ENCODE measurements at regions not wholly inside any gene's neighbourhood (a gene's known extent, or its start where the extent isn't known, plus 50 kb on each side); places are given as distances from the start of the nearest gene placed in this dataset.

GRCh38 chr14:38129192-38129591 lies 78.5 kb upstream of the SSTR1 start:
- Mint-ChIP-seq H3K27me3 (no peaks in the 10 kb centered on the region), H3K9me3 (peaks cover 3% of the 10 kb centered on the region), H3K36me3 (peaks cover 1% of the 10 kb centered on the region), H3K4me3 (no peak overlapping the region), H3K27ac (no peak overlapping the region), H3K4me1 (peaks cover 7% of the 10 kb centered on the region)
- ATAC-seq (ENCODE audit: low read depth) (no peak), DNase-seq (no peak)
- POLR2A ChIA-PET, result no interaction called here

GRCh38 chr14:38129705-38130104 lies 78.0 kb upstream of the SSTR1 start:
- Mint-ChIP-seq H3K27ac (no peak overlapping the region), H3K4me1 (peaks cover 7% of the 10 kb centered on the region), H3K27me3 (no peaks in the 10 kb centered on the region), H3K36me3 (peaks cover 1% of the 10 kb centered on the region), H3K4me3 (no peak overlapping the region), H3K9me3 (peaks cover 3% of the 10 kb centered on the region)
- POLR2A ChIA-PET, result no interaction called here
- ATAC-seq (ENCODE audit: low read depth), result no peak
- no peak for DNase-seq

GRCh38 chr14:38134416-38135030 lies 73.2 kb upstream of the SSTR1 start:
- no peak overlapping the region for H3K27ac Mint-ChIP-seq
- H3K4me1 Mint-ChIP-seq, result peaks cover 7% of the 10 kb centered on the region
- no peak overlapping the region for H3K4me3 Mint-ChIP-seq
- POLR2A ChIA-PET, result no interaction called here
- peaks cover 3% of the 10 kb centered on the region for H3K9me3 Mint-ChIP-seq
- H3K36me3 Mint-ChIP-seq, result peaks cover 1% of the 10 kb centered on the region
- DNase-seq (no peak), ATAC-seq (ENCODE audit: low read depth) (no peak)
- H3K27me3 Mint-ChIP-seq, result no peaks in the 10 kb centered on the region

DNA sequence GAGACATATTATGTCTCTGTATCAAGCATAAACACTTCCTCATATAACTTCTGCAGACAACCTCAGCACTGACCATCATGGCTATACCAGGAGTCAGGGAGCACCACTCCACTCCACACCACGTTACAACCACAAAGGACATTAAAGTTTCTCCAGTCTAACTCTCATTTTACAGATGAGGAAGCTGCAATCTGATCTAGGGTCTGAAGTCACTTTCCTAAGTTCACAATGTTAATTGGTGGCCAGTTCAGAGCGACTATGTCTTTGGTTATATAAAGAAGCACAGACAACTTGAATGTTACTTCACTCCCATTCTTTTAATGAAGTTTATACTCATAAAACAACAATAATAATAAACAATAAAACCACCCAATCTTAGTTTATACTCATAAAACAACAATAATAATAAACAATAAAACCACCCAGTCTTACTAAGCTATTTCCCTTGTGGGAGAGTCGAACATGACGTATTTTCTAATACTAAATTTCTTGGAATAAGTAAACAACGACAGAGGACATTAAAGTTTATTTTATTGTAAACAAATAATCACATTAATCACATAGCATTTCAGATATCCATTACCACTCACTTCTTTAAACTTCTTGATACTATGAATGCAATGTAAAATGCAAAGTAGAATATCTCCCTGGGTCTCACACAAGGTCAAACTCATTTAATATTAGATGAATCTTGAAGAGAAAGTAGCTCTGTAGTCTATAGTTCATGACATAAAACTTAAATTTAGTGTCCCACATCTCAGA lies 72.4 kb upstream of the SSTR1 start:
- peaks cover 3% of the 10 kb centered on the region for H3K9me3 Mint-ChIP-seq
- H3K36me3 Mint-ChIP-seq, result no peaks in the 10 kb centered on the region
- ATAC-seq (ENCODE audit: low read depth) (no peak), DNase-seq (no peak)
- no peaks in the 10 kb centered on the region for H3K27me3 Mint-ChIP-seq
- no peak overlapping the region for H3K27ac Mint-ChIP-seq
- POLR2A ChIA-PET, result no interaction called here
- no peak overlapping the region for H3K4me3 Mint-ChIP-seq
- H3K4me1 Mint-ChIP-seq, result no peaks in the 10 kb centered on the region

GRCh38 chr14:38137005-38137404 lies 70.7 kb upstream of the SSTR1 start:
- Mint-ChIP-seq H3K4me1 (no peaks in the 10 kb centered on the region), H3K36me3 (no peaks in the 10 kb centered on the region), H3K27ac (no peak overlapping the region), H3K27me3 (no peaks in the 10 kb centered on the region), H3K9me3 (peaks cover 1% of the 10 kb centered on the region), H3K4me3 (no peak overlapping the region)
- POLR2A ChIA-PET, result no interaction called here
- ATAC-seq (ENCODE audit: low read depth) (no peak), DNase-seq (no peak)

GRCh38 chr14:38138473-38139138 lies 69.1 kb upstream of the SSTR1 start:
- no peak overlapping the region for H3K4me3 Mint-ChIP-seq
- no peaks in the 10 kb centered on the region for H3K9me3 Mint-ChIP-seq
- POLR2A ChIA-PET, result no interaction called here
- H3K27me3 Mint-ChIP-seq, result no peaks in the 10 kb centered on the region
- H3K36me3 Mint-ChIP-seq, result no peaks in the 10 kb centered on the region
- no peak for ATAC-seq (ENCODE audit: low read depth)
- no peak overlapping the region for H3K27ac Mint-ChIP-seq
- no peak for DNase-seq
- peaks cover 2% of the 10 kb centered on the region for H3K4me1 Mint-ChIP-seq

DNA sequence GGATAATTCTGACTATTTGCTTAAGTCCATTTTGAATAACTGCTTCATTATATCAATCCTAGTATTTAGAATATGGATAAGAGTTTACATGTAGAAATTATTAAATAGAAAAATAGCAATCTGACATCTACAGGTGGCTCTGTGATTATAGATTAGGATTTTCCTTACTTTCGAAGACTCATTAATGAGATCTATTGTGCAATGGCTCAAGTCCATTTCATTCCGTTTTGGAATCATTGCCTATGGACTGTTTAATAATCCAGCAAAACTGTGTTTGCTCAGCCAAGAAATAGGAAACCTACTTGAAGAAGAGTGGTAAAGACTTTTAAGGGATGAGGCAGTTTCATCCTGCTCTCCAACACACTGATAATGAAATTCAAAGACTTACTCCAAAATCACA lies 67.8 kb upstream of the SSTR1 start:
- H3K4me1 Mint-ChIP-seq, result peaks cover 3% of the 10 kb centered on the region
- ATAC-seq (ENCODE audit: low read depth), result no peak
- no peaks in the 10 kb centered on the region for H3K27me3 Mint-ChIP-seq
- no peak overlapping the region for H3K4me3 Mint-ChIP-seq
- DNase-seq, result no peak
- POLR2A ChIA-PET, result no interaction called here
- H3K27ac Mint-ChIP-seq, result no peak overlapping the region
- H3K36me3 Mint-ChIP-seq, result no peaks in the 10 kb centered on the region
- no peaks in the 10 kb centered on the region for H3K9me3 Mint-ChIP-seq

DNA sequence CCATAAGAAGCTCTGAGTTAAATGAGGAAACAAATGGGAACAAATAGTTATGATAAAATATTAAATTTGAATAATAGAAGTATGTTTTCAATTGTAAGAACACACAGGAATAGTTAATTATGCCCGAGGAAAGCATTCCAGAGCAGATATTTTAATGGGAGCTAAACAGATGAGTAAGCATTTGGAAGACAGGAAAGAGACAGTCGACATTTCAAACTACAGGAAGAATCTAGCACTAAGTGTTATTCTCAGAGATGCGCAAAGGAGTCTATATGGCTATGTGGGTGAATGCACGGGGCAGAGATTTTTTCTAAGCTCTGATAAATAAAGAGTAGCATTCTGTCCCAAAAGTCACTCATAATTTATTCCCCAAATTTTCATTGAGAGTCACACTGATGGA lies 64.5 kb upstream of the SSTR1 start:
- H3K9me3 Mint-ChIP-seq, result no peaks in the 10 kb centered on the region
- peaks cover 3% of the 10 kb centered on the region for H3K4me1 Mint-ChIP-seq
- DNase-seq (no peak), ATAC-seq (ENCODE audit: low read depth) (no peak)
- no peaks in the 10 kb centered on the region for H3K27me3 Mint-ChIP-seq
- H3K27ac Mint-ChIP-seq, result no peak overlapping the region
- H3K4me3 Mint-ChIP-seq, result no peak overlapping the region
- no peaks in the 10 kb centered on the region for H3K36me3 Mint-ChIP-seq
- POLR2A ChIA-PET, result no interaction called here

DNA sequence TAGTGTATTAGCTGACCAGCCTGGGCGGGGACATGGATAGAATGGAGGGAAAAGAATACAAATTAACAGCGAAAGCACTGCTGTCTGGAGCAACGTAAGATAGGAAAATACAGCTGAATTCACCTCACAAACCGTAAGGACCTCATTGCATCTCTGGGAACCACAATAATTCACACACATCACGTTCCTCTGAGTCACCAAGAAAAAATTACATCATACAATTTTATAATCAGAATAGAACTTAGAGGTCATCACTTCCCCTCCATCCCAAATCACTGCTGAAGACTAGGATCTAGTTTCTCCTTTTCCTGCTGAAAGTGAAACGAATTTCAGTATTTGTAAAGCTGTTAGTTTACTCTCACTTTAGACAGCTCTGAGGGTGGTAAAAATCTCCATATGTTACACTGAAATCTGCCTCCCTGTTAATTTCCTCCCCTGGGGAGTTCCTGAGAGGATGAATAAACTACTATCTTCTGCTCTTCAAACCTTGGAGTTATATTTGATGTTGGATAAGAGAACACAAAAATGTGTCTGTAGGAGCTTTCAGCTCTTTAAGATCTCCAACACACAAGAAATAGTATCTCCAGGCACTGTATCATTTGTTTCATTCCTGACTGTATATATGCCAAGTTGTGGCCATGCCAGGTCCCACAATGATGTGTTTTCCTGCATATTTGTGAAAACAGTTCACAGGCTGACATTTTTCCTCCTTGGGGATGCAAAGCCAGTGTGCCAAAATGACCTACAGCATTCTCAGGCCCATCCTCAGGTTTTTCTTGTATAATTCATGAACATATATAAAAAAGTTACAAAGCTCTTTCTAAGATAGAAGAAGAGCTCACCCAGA lies 63.8 kb upstream of the SSTR1 start:
- POLR2A ChIA-PET, result no interaction called here
- Mint-ChIP-seq H3K27me3 (no peaks in the 10 kb centered on the region), H3K36me3 (no peaks in the 10 kb centered on the region), H3K9me3 (no peaks in the 10 kb centered on the region), H3K27ac (no peak overlapping the region), H3K4me3 (no peak overlapping the region), H3K4me1 (peaks cover 3% of the 10 kb centered on the region)
- no peak for DNase-seq
- no peak for ATAC-seq (ENCODE audit: low read depth)

DNA sequence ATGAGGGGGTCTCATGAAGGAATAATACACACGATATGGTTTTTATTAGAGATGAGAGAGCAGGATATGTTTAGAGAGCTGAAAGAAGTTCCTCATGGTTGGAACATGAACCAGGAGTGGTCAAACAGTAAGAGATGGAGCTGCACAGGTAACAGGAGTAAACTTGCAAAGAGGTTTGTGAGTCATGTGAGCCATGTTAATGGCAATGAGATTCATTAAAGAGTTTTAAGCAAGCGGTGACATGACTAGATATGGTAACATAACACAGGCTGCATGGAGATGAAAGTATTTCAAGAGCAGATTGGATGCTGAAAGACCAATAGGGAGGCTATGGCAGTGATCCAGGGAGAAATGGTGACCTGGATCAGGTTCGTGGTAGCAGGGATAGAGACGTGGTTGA lies 62.6 kb upstream of the SSTR1 start:
- no peaks in the 10 kb centered on the region for H3K9me3 Mint-ChIP-seq
- H3K27me3 Mint-ChIP-seq, result no peaks in the 10 kb centered on the region
- ATAC-seq (ENCODE audit: low read depth), result no peak
- H3K27ac Mint-ChIP-seq, result no peak overlapping the region
- no peak overlapping the region for H3K4me3 Mint-ChIP-seq
- POLR2A ChIA-PET, result no interaction called here
- no peak for DNase-seq
- peaks cover 3% of the 10 kb centered on the region for H3K4me1 Mint-ChIP-seq
- no peaks in the 10 kb centered on the region for H3K36me3 Mint-ChIP-seq

DNA sequence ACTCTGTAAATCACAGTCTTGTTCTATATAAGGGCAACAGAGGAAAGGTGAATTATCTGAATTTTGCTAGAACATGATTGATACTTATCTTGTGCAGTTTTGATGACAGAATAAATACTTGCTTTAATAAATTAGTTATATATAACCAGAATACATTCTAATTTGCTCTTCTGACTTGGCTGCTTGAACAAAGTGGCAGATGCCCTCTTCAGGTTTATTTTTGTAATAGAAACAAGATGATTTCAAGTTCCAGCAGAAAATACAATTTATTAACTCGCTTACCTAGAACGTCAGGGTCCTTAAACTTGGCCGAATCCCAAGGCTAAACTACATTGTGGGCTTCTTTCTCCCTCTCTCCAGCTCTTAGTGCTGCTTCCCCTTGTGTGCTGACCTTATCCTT lies 57.6 kb upstream of the SSTR1 start:
- Mint-ChIP-seq H3K9me3 (no peaks in the 10 kb centered on the region), H3K27me3 (peaks cover 2% of the 10 kb centered on the region), H3K4me3 (no peak overlapping the region), H3K36me3 (no peaks in the 10 kb centered on the region), H3K27ac (no peak overlapping the region), H3K4me1 (no peaks in the 10 kb centered on the region)
- ATAC-seq (ENCODE audit: low read depth) (no peak), DNase-seq (no peak)
- POLR2A ChIA-PET, result no interaction called here
